GM23248 (cell line): ENCODE measurements at regions not wholly inside any gene's neighbourhood (a gene's known extent, or its start where the extent isn't known, plus 50 kb on each side); places are given as distances from the start of the nearest gene placed in this dataset.
"Not testable (repeated sequence)": the region's sequence is repeated elsewhere in the genome, so short reads cannot be mapped to it uniquely, and the experiment has no call there.

Source experiments
- DNase-seq: peaks from one replicate; pipeline ENCODE4 v3.0.0-alpha.2; 2015
- H2AFZ ChIP-seq: fragments of 200-600 bp; sonication (generic); 2 replicates; pipeline ENCODE4 v1.6.1; 2016; ENCODE audit warnings: antibody characterized with exemption
- H3F3A ChIP-seq: fragments of 200-600 bp; sonication (generic); 2 replicates; pipeline ENCODE4 v1.6.1; 2016; ENCODE audit warnings: mild to moderate bottlenecking, antibody characterized with exemption, mixed run types; ENCODE audit not compliant: insufficient read depth
- H3K27ac ChIP-seq: fragments of 200-600 bp; sonication (generic); 2 replicates; pipeline ENCODE4 v1.5.1; 2016; ENCODE audit warnings: mild to moderate bottlenecking
- H3K27me3 ChIP-seq: fragments of 200-600 bp; sonication (generic); replicated peaks from 2 replicates; pipeline ENCODE4 v1.6.1; 2016; ENCODE audit warnings: mild to moderate bottlenecking; ENCODE audit not compliant: insufficient read depth
- H3K36me3 ChIP-seq: fragments of 200-600 bp; sonication (generic); 2 replicates; pipeline ENCODE4 v1.6.1; 2016; ENCODE audit warnings: low read depth, mild to moderate bottlenecking
- H3K4me1 ChIP-seq: fragments of 200-600 bp; sonication (generic); 2 replicates; pipeline ENCODE4 v1.6.1; 2016; ENCODE audit warnings: mild to moderate bottlenecking; ENCODE audit not compliant: insufficient read depth
- H3K4me2 ChIP-seq: fragments of 200-600 bp; sonication (generic); one replicate; pipeline ENCODE4 v1.6.1; 2016; ENCODE audit warnings: mild to moderate bottlenecking; ENCODE audit not compliant: unreplicated experiment
- H3K4me3 ChIP-seq: fragments of 200-600 bp; sonication (generic); 2 replicates; pipeline ENCODE4 v1.5.1; 2016; ENCODE audit warnings: mild to moderate bottlenecking
- H3K79me2 ChIP-seq: fragments of 200-600 bp; sonication (generic); 2 replicates; pipeline ENCODE4 v1.6.1; 2016; ENCODE audit warnings: mild to moderate bottlenecking; ENCODE audit not compliant: insufficient read depth
- H3K9ac ChIP-seq: fragments of 200-600 bp; sonication (generic); 2 replicates; pipeline ENCODE4 v1.6.1; 2016; ENCODE audit warnings: mild to moderate bottlenecking
- H3K9me2 ChIP-seq: fragments of 200-600 bp; sonication (generic); 2 replicates; pipeline ENCODE4 v1.6.1; 2016; ENCODE audit warnings: mixed run types, mild to moderate bottlenecking, moderate library complexity; ENCODE audit not compliant: insufficient read depth
- H3K9me3 ChIP-seq: fragments of 200-600 bp; sonication (generic); one replicate; pipeline ENCODE4 v1.6.1; 2017; ENCODE audit warnings: low read depth
- H4K20me1 ChIP-seq: fragments of 200-600 bp; sonication (generic); 2 replicates; pipeline ENCODE4 v1.6.0; 2016; ENCODE audit not compliant: insufficient read depth
- EZH2 ChIP-seq: fragments of 200-600 bp; sonication (generic); IDR thresholded peaks from 2 replicates; pipeline ENCODE4 v1.6.1; 2018; ENCODE audit warnings: antibody characterized with exemption, mild to moderate bottlenecking; ENCODE audit not compliant: insufficient read depth, poor library complexity, severe bottlenecking
- EZH2phosphoT487 ChIP-seq: fragments of 200-600 bp; sonication (generic); IDR thresholded peaks from 2 replicates; pipeline ENCODE4 v1.6.1; 2018; ENCODE audit warnings: antibody characterized with exemption, moderate library complexity, mild to moderate bottlenecking, low read depth; ENCODE audit not compliant: insufficient read depth
- WGBS, 2 experiments: methylation state at CpG; one replicate each; pipeline ENCODE4 v1.1.6; 2015 to 2017; ENCODE audit warnings: low lambda C conversion rate in 2 of 2, low coverage in 1 of 2; ENCODE audit errors: missing lambda C conversion rate in 2 of 2; 5-methylcytosine and 5-hydroxymethylcytosine counted together
- in situ Hi-C: fragments of 300-500 bp; cut with MboI; formaldehyde crosslinking; loops from 2 replicates; pipeline ENCODE4 v1.15.0; 2020

- no peak overlapping the region for H3K4me3 ChIP-seq
- H3K4me2 ChIP-seq: no peak overlapping the region
- no peak overlapping the region for H2AFZ ChIP-seq
- no peak for DNase-seq
- no peak overlapping the region for H3K27ac ChIP-seq
- H3K79me2 ChIP-seq: no peaks in the 10 kb centered on the region
- 93 to 95% methylated on average over 3 of the region's 3 CpGs for WGBS, 2 experiments
- no peaks in the 10 kb centered on the region for H3K9me3 ChIP-seq
- no peak overlapping the region for H3K9ac ChIP-seq
- no peaks in the 10 kb centered on the region for H4K20me1 ChIP-seq
- TF ChIP-seq EZH2phosphoT487 (no peak), EZH2 (no peak)
- H3K9me2 ChIP-seq: no peaks in the 10 kb centered on the region
- H3F3A ChIP-seq: no peaks in the 10 kb centered on the region
- in situ Hi-C loops: no loop called here
- H3K36me3 ChIP-seq: no peaks in the 10 kb centered on the region
- no peaks in the 10 kb centered on the region for H3K4me1 ChIP-seq
- no peaks in the 10 kb centered on the region for H3K27me3 ChIP-seq
These were observed 487.1 kb upstream of the CBLB start for GRCh38 chr3:106355873-106356272.

GRCh38 chr3:106359692-106360091, 490.9 kb upstream of the CBLB start:
- H3K4me1 ChIP-seq: no peaks in the 10 kb centered on the region
- no peaks in the 10 kb centered on the region for H3K36me3 ChIP-seq
- no peak overlapping the region for H3K4me3 ChIP-seq
- H3K79me2 ChIP-seq: no peaks in the 10 kb centered on the region
- no peaks in the 10 kb centered on the region for H3F3A ChIP-seq
- no peaks in the 10 kb centered on the region for H3K9me3 ChIP-seq
- H3K27me3 ChIP-seq: no peaks in the 10 kb centered on the region
- DNase-seq: no peak
- H4K20me1 ChIP-seq: no peaks in the 10 kb centered on the region
- no peak for TF ChIP-seq EZH2
- no peak for TF ChIP-seq EZH2phosphoT487
- no peaks in the 10 kb centered on the region for H3K9me2 ChIP-seq
- H3K27ac ChIP-seq: no peak overlapping the region
- no peak overlapping the region for H3K4me2 ChIP-seq
- H3K9ac ChIP-seq: no peak overlapping the region
- no peak overlapping the region for H2AFZ ChIP-seq
- WGBS, 2 experiments: 81 to 87% methylated on average over 3 of the region's 3 CpGs
- in situ Hi-C loops: no loop called here

GRCh38 chr3:106360901-106361300, 492.1 kb upstream of the CBLB start:
- H3K27ac ChIP-seq, H3K79me2 ChIP-seq, H3K4me3 ChIP-seq, H3K9ac ChIP-seq, H3K4me1 ChIP-seq, H3K4me2 ChIP-seq, H4K20me1 ChIP-seq, H3K27me3 ChIP-seq, H3K9me3 ChIP-seq, H3F3A ChIP-seq, in situ Hi-C loops, DNase-seq, H3K9me2 ChIP-seq, H2AFZ ChIP-seq, H3K36me3 ChIP-seq: not testable (repeated sequence)
- WGBS, 2 experiments: 33 to 53% methylated on average over 1 of the region's 1 CpG

- DNase-seq: no peak
- WGBS, 2 experiments: 90 to 100% methylated on average over 1 of the region's 1 CpG
- no peaks in the 10 kb centered on the region for H3K27me3 ChIP-seq
- H3K4me2 ChIP-seq: no peak overlapping the region
- H3K9ac ChIP-seq: no peak overlapping the region
- no peaks in the 10 kb centered on the region for H3K4me1 ChIP-seq
- TF ChIP-seq EZH2 (no peak), EZH2phosphoT487 (no peak)
- in situ Hi-C loops: no loop called here
- no peak overlapping the region for H3K27ac ChIP-seq
- H3K4me3 ChIP-seq: no peak overlapping the region
- H3F3A ChIP-seq: no peaks in the 10 kb centered on the region
- no peaks in the 10 kb centered on the region for H4K20me1 ChIP-seq
- no peaks in the 10 kb centered on the region for H3K79me2 ChIP-seq
- H3K36me3 ChIP-seq: no peaks in the 10 kb centered on the region
- H2AFZ ChIP-seq: no peak overlapping the region
- H3K9me2 ChIP-seq: no peaks in the 10 kb centered on the region
- no peaks in the 10 kb centered on the region for H3K9me3 ChIP-seq
These were observed 495.7 kb upstream of the CBLB start for GRCh38 chr3:106364477-106364876.

- Histone ChIP-seq H3K9me3 (no peaks in the 10 kb centered on the region), H3K4me1 (no peaks in the 10 kb centered on the region), H3K9ac (no peak overlapping the region), H4K20me1 (no peaks in the 10 kb centered on the region), H3K4me3 (no peak overlapping the region), H3K27me3 (no peaks in the 10 kb centered on the region), H3K9me2 (no peaks in the 10 kb centered on the region), H2AFZ (0 out of 2 replicates have a peak overlapping the region, but pooled peaks have one; percentile 29), H3K4me2 (no peak overlapping the region), H3K27ac (no peak overlapping the region), H3F3A (no peaks in the 10 kb centered on the region), H3K79me2 (no peaks in the 10 kb centered on the region), H3K36me3 (no peaks in the 10 kb centered on the region)
- in situ Hi-C loops: no loop called here
- no peak for TF ChIP-seq EZH2phosphoT487
- no peak for TF ChIP-seq EZH2
- WGBS, 2 experiments: 48 to 89% methylated on average over 1 of the region's 1 CpG
- DNase-seq: no peak
These were observed 496.4 kb upstream of the CBLB start for GRCh38 chr3:106365061-106365691.
